ENCODE measurements at regions not wholly inside any gene's neighbourhood (a gene's known extent, or its start where the extent isn't known, plus 50 kb on each side); places are given as distances from the start of the nearest gene placed in this dataset.

DNA sequence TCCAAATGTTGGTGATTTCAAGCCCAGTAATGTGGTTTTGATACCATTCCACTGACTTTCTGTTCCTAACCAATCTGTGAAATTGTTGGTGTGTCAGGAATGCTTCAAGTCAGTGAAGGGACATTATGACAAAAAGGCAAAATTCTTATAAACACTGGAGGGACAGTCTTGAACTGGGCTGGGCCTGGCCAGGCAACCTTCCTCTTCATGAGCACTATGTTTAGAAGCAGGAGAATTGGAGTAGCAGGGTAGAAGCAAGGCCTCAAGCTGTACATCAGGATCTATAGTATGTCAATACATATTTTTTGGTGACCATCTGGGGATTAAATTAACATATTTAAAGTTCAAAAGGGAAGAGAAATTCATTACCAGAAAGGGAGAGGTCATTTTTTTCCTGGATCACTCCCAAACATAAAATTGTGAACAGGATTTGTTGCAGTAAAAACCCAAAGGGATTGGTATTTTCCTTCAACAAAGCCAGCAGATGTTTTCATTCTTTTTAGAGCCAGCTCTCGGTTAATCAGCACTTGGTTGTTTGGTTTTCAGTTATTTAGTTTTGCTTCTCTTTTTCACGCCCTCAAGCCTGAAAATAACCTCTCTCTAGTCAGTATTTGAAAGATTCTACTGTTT is 77.9 kb upstream of the PIK3R1 start:
- Histone ChIP-seq H2AFZ (ENCODE audit: low read depth) (no peak overlapping the region), H3K9me2 (no peaks in the 10 kb centered on the region), H3K79me2 (ENCODE audit: insufficient read depth) (no peaks in the 10 kb centered on the region), H3K27me3 (ENCODE audit: insufficient read depth) (no peaks in the 10 kb centered on the region), H3K27ac (ENCODE audit: low read depth in 2 of 2, low read length in 1 of 2) (peak overlapping the region in 1 of 2 experiments; percentile 34; a peak in 1 of 4 replicates), H4K20me1 (ENCODE audit: insufficient read depth) (no peaks in the 10 kb centered on the region), H3K4me1 (ENCODE audit: control insufficient read depth in 1 of 2, insufficient read depth in 2 of 2, low read depth in 1 of 2, low read length in 1 of 2) (no peaks in the 10 kb centered on the region), H3K9me3 (no peaks in the 10 kb centered on the region), H3K9ac (no peak overlapping the region), H3K4me2 (no peak overlapping the region), H3K4me3 (ENCODE audit: low read depth in 2 of 2, low read length in 1 of 2) (no peak overlapping the region), H3K36me3 (replicated peaks in 1 of 2; ENCODE audit: control insufficient read depth in 1 of 2, insufficient read depth in 2 of 2, low read length in 1 of 2) (no peaks in the 10 kb centered on the region), H3F3A (replicated peaks; ENCODE audit: insufficient read depth) (no peaks in the 10 kb centered on the region)
- WGBS (ENCODE audit: low lambda C conversion rate): 38% methylated on average over 2 of the region's 2 CpGs
- POLR2A ChIA-PET: no interaction called here
- DNase-seq: no peak
- CTCF ChIA-PET: interaction anchor here (0.7 kb wide), 1 partner anchor 11 kb away, joined by 3 read pairs; no protein-coding TSS in a partner anchor
- TF ChIP-seq, protein P1, sequence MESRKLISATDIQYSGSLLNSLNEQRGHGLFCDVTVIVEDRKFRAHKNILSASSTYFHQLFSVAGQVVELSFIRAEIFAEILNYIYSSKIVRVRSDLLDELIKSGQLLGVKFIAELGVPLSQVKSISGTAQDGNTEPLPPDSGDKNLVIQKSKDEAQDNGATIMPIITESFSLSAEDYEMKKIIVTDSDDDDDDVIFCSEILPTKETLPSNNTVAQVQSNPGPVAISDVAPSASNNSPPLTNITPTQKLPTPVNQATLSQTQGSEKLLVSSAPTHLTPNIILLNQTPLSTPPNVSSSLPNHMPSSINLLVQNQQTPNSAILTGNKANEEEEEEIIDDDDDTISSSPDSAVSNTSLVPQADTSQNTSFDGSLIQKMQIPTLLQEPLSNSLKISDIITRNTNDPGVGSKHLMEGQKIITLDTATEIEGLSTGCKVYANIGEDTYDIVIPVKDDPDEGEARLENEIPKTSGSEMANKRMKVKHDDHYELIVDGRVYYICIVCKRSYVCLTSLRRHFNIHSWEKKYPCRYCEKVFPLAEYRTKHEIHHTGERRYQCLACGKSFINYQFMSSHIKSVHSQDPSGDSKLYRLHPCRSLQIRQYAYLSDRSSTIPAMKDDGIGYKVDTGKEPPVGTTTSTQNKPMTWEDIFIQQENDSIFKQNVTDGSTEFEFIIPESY (IDR thresholded peaks at IDR 0.05; ENCODE audit: borderline replicate concordance, low read depth): no peak
- TF ChIP-seq TCF12 (IDR thresholded peaks at IDR 0.05): peak; percentile 24; the same call in 1 of the 2 replicates

DNA sequence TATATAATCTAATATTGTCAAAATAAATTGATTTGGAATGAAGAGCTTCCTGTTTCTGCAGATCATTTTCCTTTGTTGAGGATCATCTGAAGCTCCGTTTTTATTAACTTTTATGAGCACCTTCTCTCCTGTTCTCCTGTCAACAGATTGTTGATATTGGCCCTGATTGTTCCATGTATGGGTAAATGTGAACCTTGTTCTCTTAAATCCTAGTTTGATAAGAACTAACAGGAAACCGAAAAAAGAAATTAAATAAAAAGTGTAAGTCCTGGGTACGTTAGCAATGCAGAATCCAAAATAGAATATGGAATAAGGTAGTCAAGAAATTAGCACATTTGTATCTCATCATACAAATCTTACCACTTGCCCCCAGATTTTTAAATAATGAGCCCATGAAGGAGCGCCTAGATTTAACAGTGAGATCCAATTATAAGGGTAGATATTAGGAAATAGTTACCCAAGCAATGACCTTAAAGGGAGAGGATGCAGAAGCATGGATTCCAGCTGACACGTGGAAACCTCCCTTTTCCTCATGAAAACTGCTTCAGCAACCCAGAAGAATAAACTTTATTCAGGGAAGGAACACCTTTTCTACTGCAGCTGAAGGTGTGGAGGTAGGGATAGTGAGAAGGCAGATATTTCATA is 80.8 kb upstream of the PIK3R1 start:
- no peak overlapping the region for H3K9ac ChIP-seq
- no peaks in the 10 kb centered on the region for H3K79me2 ChIP-seq (ENCODE audit: insufficient read depth)
- H3K4me2 ChIP-seq: no peak overlapping the region
- no peaks in the 10 kb centered on the region for H3K9me3 ChIP-seq
- H4K20me1 ChIP-seq (ENCODE audit: insufficient read depth): no peaks in the 10 kb centered on the region
- no peak overlapping the region for H2AFZ ChIP-seq (ENCODE audit: low read depth)
- no peak for TF ChIP-seq FOSL2 (IDR thresholded peaks at IDR 0.05; ENCODE audit: borderline replicate concordance, low read depth)
- no peak for TF ChIP-seq EZH2phosphoT487 (IDR thresholded peaks at IDR 0.05; ENCODE audit: borderline replicate concordance, low read depth)
- no peaks in the 10 kb centered on the region for H3K36me3 ChIP-seq (replicated peaks in 1 of 2; ENCODE audit: control insufficient read depth in 1 of 2, insufficient read depth in 2 of 2, low read length in 1 of 2)
- no peaks in the 10 kb centered on the region for H3K9me2 ChIP-seq
- DNase-seq: no peak
- no peaks in the 10 kb centered on the region for H3F3A ChIP-seq (replicated peaks; ENCODE audit: insufficient read depth)
- ChIA-PET CTCF (no interaction called here), POLR2A (no interaction called here)
- H3K4me1 ChIP-seq (ENCODE audit: control insufficient read depth in 1 of 2, insufficient read depth in 2 of 2, low read depth in 1 of 2, low read length in 1 of 2): no peaks in the 10 kb centered on the region
- no peak overlapping the region for H3K27ac ChIP-seq (ENCODE audit: low read depth in 2 of 2, low read length in 1 of 2)
- 47% methylated on average over 5 of the region's 5 CpGs for WGBS (ENCODE audit: low lambda C conversion rate)
- H3K27me3 ChIP-seq (ENCODE audit: insufficient read depth): no peaks in the 10 kb centered on the region
- no peak overlapping the region for H3K4me3 ChIP-seq (ENCODE audit: low read depth in 2 of 2, low read length in 1 of 2)

DNA sequence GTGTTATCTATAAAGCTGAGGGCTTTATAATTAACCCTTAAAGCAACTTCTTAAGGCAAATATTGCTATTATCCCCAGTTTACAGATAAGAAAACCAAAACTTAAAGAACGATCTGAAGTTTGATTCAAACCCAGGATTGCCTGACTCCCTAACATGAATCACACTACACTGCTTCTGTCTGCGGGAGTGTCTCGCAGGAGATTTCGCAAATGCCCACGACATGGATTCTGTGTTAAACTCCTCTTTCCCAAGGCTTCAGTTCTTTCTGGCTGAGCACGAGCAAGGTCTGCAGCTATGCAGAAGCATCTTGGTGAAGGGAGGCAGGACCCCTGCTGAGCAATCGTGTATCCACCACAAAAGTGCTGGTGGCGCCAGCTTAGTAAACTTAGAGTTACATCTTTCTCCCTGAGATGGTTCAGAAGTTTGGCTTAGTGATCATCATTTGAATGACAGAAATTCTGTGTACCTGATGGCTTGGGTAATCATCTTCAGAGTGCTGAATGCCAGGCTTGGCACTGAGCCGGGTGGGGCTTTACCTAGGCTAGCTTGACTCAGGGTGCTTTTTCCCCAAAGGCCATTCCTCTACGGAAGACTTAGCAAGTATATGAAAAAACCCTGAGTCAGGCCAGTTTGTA is 81.4 kb upstream of the PIK3R1 start:
- CTCF ChIA-PET: interaction anchor here (1.2 kb wide), 1 partner anchor 17 kb away, joined by 3 read pairs; no protein-coding TSS in a partner anchor
- no peak overlapping the region for H2AFZ ChIP-seq (ENCODE audit: low read depth)
- DNase-seq: no peak
- TF ChIP-seq, protein P1 (IDR thresholded peaks at IDR 0.05; ENCODE audit: borderline replicate concordance, low read depth): no peak
- TF ChIP-seq GABPA (IDR thresholded peaks at IDR 0.05; ENCODE audit: low read depth) (no peak), FOSL2 (IDR thresholded peaks at IDR 0.05; ENCODE audit: borderline replicate concordance, low read depth) (no peak), SMC3 (IDR thresholded peaks at IDR 0.05; ENCODE audit: low read depth, low read length) (no peak), EP300 (IDR thresholded peaks at IDR 0.05; ENCODE audit: borderline replicate concordance in 1 of 2, low read depth in 1 of 2, low read length in 1 of 2) (no peak), TAF1 (IDR thresholded peaks at IDR 0.05; ENCODE audit: borderline replicate concordance, low read depth, low read length) (no peak), RCOR1 (IDR thresholded peaks at IDR 0.05; ENCODE audit: low read length) (no peak), EZH2phosphoT487 (IDR thresholded peaks at IDR 0.05; ENCODE audit: borderline replicate concordance, low read depth) (no peak), MXI1 (IDR thresholded peaks at IDR 0.05; ENCODE audit: low read depth, low read length) (no peak)
- TF ChIP-seq, protein P2, sequence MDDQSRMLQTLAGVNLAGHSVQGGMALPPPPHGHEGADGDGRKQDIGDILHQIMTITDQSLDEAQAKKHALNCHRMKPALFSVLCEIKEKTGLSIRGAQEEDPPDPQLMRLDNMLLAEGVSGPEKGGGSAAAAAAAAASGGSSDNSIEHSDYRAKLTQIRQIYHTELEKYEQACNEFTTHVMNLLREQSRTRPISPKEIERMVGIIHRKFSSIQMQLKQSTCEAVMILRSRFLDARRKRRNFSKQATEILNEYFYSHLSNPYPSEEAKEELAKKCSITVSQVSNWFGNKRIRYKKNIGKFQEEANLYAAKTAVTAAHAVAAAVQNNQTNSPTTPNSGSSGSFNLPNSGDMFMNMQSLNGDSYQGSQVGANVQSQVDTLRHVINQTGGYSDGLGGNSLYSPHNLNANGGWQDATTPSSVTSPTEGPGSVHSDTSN (IDR thresholded peaks at IDR 0.05): no peak
- TF ChIP-seq, protein P3, sequence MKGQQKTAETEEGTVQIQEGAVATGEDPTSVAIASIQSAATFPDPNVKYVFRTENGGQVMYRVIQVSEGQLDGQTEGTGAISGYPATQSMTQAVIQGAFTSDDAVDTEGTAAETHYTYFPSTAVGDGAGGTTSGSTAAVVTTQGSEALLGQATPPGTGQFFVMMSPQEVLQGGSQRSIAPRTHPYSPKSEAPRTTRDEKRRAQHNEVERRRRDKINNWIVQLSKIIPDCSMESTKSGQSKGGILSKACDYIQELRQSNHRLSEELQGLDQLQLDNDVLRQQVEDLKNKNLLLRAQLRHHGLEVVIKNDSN (IDR thresholded peaks at IDR 0.05; ENCODE audit: borderline replicate concordance, low read depth): no peak

More for the DNA sequence above, 81.4 kb upstream of the PIK3R1 start:
- 76% methylated on average over 10 of the region's 10 CpGs for WGBS (ENCODE audit: low lambda C conversion rate)
- Histone ChIP-seq H3K9me2 (no peaks in the 10 kb centered on the region), H3K27me3 (ENCODE audit: insufficient read depth) (no peaks in the 10 kb centered on the region), H3K9me3 (no peaks in the 10 kb centered on the region), H3K79me2 (ENCODE audit: insufficient read depth) (no peaks in the 10 kb centered on the region), H3K27ac (ENCODE audit: low read depth in 2 of 2, low read length in 1 of 2) (no peak overlapping the region), H3K9ac (no peak overlapping the region), H3K4me2 (no peak overlapping the region), H3F3A (replicated peaks; ENCODE audit: insufficient read depth) (no peaks in the 10 kb centered on the region), H3K4me1 (ENCODE audit: control insufficient read depth in 1 of 2, insufficient read depth in 2 of 2, low read depth in 1 of 2, low read length in 1 of 2) (no peaks in the 10 kb centered on the region), H3K4me3 (ENCODE audit: low read depth in 2 of 2, low read length in 1 of 2) (no peak overlapping the region), H4K20me1 (ENCODE audit: insufficient read depth) (no peaks in the 10 kb centered on the region), H3K36me3 (replicated peaks in 1 of 2; ENCODE audit: control insufficient read depth in 1 of 2, insufficient read depth in 2 of 2, low read length in 1 of 2) (no peaks in the 10 kb centered on the region)
- POLR2A ChIA-PET: no interaction called here
